ENCODE measurements at regions not wholly inside any gene's neighbourhood (a gene's known extent, or its start where the extent isn't known, plus 50 kb on each side); places are given as distances from the start of the nearest gene placed in this dataset.

DNA sequence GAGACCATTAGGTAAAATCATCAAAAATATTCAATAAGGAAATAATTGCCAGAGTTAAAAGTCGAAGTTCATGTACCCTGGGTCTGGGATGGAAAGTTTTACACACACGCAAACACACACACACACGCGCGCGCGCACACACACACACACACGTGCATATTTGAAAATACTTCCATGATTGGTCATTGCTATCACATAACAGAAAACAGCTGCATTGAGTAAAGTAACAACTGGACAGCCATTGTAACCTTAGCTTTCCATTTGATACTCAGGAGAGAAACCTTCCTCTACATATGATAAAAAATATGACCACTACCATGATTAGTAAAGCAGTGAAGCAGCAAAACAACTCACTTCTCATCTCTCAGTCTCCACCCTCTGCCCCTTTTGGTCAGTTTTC, 490.0 kb upstream of the SGCG start:
- DNase-seq (ENCODE audit: insufficient read length, low spot score) (no peak), FAIRE-seq (no peak)
- no peak for TF ChIP-seq POLR2A (IDR thresholded peaks at IDR 0.05; ENCODE audit: low read depth, low read length)

DNA sequence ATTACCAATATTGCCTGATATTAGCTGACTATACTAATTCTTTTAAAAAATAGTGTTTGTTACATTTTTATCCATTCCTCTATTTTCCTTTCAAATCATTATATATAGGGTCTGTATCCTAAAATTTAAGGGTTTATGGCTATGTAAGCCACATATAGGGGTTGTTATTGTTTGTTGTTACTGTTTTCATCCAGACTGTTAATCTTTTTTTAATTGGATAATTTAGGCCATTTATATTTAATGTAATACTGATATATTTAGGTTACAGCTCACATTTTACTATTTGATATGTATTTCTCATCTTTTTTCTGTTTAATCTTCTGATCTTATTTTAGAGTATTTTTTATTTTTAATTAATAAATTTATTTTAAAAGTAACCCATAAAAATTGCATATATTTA, 487.1 kb upstream of the SGCG start:
- no peak for FAIRE-seq
- TF ChIP-seq POLR2A (IDR thresholded peaks at IDR 0.05; ENCODE audit: low read depth, low read length) = no peak
- no peak for DNase-seq (ENCODE audit: insufficient read length, low spot score)

DNA sequence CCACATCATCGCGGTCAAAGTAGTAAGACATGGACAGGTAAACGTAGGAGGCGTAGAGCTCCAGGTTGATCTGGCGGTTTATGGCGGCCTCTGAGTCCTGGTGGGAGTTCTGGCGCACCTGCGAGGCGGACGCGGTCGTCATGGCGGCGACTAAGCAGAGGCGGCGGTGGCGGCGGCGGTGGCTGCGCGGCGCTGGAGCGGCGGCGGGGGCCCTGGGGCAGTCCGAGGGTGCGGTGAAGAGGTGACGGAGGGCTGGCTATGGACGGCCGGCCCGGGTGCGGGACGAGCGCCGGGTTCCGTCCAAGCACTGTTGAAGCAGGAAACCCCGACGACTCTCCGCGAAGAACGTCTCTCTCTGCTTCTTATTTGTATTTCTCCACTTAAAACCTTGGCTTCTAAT, 484.3 kb upstream of the SGCG start:
- FAIRE-seq = no peak
- DNase-seq (ENCODE audit: insufficient read length, low spot score) = no peak
- no peak for TF ChIP-seq POLR2A (IDR thresholded peaks at IDR 0.05; ENCODE audit: low read depth, low read length)

DNA sequence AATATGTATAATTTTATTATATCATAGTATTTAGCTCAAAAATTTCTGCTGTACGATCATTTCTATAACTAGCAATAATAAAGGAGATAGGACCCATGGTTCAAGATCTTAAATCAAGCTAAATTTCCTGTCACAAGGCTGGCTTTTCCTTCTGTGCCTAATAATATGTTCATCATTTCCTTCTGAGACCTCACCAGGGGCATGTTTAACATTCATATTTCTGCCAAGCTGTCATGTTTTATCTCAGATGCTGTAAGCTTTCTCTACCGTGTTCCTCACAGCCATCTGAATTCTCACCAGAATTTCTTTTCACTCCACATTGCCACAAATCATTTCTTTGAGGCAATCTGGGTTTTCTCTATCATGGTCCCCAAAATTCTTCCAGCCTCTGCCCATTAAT, 482.3 kb upstream of the SGCG start:
- FAIRE-seq (no peak), DNase-seq (ENCODE audit: insufficient read length, low spot score) (no peak)
- TF ChIP-seq POLR2A (IDR thresholded peaks at IDR 0.05; ENCODE audit: low read depth, low read length) = no peak

DNA sequence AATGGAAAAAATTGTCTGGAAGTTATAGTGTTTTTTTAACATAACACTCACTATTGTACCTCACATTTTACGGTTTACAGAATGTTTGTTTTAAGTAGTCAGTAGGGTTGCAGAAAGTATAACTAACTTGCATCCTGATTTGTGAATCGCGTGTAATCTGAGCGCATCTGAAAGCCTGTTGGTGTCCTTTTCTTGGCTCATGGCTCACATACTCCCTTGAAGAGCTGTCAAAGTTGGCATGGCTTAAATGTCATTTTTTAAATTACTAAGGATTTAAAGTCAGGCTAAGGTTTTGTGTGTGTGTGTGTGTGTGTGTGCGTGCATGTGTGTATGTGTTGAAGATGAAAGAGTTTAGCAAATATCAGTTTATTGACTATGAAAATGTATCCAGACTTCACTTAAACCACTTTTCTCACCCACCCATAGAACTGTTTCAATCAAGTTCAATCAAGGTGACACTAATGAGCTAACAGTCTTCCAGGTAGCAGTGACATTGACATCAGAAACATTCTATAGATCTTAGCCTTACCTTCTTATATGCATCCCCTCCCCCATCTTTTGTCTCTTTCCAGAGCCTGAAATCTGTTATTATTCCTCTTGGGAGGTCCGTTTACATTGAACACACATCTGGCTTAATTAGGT, 480.4 kb upstream of the SGCG start:
- FAIRE-seq (no peak), DNase-seq (ENCODE audit: insufficient read length, low spot score) (no peak)
- TF ChIP-seq POLR2A (IDR thresholded peaks at IDR 0.05; ENCODE audit: low read depth, low read length) = no peak

DNA sequence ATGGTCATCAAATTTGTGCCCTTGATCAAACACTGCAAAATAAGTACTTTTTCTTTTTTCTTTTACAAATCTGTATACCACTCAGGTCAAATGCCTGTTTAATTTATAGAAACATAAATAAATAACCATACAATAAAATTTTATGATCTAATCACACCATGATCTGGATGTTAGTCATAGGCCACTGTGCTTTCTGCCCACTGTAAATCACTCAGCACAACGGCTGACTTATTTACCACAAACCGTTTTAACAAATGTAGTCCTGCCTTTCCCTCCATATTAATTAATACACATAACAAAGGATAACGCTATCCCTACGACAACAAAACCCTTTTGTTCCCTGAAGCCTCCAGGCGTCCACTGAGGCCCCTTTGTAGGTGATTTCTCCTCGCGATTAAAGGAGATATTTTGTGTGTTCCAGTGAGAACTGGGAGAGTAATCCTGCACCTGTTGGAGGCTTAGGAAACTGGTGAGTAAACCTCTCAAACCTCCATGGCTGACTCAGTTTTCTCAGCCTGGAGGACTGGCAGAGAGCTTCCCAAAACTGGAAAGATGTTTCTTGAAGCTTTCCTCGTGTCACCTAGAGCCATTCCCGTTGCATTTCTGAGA, 477.1 kb upstream of the SGCG start:
- DNase-seq (ENCODE audit: insufficient read length, low spot score) (no peak), FAIRE-seq (no peak)
- TF ChIP-seq POLR2A (IDR thresholded peaks at IDR 0.05; ENCODE audit: low read depth, low read length) = no peak

DNA sequence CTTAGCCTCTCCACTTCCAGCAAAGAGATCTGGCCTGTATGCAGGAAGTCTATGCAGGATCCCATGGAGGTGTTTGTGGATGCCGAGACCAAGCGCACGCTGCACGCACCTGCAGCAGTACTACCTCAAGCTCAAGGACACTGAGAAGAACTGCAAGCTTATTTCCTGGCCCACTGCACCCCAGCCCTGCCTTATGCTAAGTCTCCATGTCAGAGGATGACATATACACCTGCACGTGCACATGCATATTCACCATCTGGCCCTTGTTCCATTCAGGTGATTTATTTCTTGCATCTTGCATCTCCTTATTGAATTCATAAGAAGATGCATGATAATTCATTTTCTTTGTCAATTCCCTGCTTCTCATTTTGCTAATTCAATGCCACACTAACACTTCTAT, 472.8 kb upstream of the SGCG start:
- FAIRE-seq = no peak
- TF ChIP-seq POLR2A (IDR thresholded peaks at IDR 0.05; ENCODE audit: low read depth, low read length) = no peak
- DNase-seq (ENCODE audit: insufficient read length, low spot score) = no peak

DNA sequence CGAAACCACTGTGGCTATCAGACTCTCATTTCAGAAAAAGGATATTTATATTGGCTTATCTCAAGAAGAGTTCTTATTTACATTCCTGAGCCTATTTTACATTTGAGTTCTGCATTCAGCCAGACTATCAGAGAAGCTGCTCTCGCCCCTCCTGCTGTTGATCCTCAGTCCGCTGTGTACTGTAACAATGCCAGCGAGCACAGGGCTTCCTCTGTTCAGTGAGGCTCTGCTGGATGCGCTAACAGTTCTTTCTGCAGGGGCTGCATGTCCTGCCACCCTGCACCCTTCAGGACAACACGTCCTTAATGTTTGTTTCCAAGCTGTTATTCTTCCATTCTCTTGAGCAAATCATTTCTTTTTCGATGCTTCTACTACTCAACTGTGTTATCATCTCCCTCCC, 463.7 kb upstream of the SGCG start:
- no peak for TF ChIP-seq POLR2A (IDR thresholded peaks at IDR 0.05; ENCODE audit: low read depth, low read length)
- no peak for FAIRE-seq
- no peak for DNase-seq (ENCODE audit: insufficient read length, low spot score)

DNA sequence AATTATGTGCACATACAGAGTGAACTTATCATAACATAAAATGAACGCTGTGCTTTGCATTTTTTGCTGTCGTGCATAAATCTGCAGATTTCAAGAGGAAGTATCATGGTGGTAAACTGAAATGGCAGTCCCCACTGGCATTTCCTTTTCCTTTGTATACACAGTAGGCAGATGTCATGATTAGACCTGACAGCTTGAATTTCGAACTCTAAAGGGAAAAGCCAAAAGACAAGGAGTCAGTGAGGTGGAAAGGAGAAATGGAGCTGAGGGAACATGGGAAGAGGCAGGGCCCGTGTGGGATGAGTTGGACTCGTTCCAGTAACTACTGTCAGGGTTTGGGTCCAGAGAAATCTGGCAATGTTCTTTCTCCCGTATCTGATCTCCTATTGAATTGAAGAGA, 454.1 kb upstream of the SGCG start:
- no peak for FAIRE-seq
- DNase-seq (ENCODE audit: insufficient read length, low spot score) = no peak
- no peak for TF ChIP-seq POLR2A (IDR thresholded peaks at IDR 0.05; ENCODE audit: low read depth, low read length)

DNA sequence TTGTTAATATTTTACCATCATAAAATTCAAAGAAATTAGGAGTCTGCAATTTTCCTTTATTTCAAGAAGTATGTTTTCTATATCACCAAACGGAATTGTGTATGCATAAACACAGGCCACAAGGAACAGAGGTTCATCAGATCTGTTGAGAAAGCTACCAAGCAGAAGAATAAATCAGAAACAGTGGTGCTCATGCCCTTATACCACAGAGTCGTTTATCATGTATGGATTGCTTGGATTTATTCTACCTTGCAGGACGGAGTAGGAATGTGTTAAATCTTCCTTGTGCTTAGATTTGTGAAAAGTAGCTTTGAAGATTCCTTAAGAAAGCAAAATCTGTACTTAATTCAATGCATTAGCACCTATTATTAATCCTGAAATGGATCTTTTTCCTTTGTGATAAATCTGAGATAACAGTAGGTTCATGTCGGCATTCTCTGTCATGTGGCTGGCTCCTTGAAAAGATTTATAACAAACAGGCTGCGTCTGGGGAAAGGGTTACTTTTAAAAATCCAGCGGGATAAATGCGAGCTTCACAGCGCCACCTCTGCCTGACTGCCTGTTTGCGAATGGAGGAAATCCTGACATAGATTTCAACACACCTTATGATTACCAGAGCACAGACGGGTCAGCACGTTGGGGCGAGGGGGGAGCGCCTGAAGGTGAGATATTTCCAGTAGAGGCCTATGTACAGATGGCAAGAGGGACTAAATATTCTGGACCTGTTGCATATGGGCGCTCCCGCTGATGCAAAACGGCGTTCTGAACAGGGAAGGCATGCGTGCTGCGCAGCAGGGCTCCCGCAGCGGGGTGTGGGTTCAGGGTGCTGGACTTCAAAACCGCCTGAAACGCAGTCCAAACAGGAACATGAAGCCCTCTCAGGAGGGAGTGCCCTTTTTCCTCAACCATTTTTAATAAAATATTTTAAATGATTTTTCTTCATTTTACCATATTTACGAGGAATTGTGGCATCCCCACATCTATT, 445.5 kb upstream of the SGCG start:
- DNase-seq (ENCODE audit: insufficient read length, low spot score) (no peak), FAIRE-seq (no peak)
- no peak for TF ChIP-seq POLR2A (IDR thresholded peaks at IDR 0.05; ENCODE audit: low read depth, low read length)

DNA sequence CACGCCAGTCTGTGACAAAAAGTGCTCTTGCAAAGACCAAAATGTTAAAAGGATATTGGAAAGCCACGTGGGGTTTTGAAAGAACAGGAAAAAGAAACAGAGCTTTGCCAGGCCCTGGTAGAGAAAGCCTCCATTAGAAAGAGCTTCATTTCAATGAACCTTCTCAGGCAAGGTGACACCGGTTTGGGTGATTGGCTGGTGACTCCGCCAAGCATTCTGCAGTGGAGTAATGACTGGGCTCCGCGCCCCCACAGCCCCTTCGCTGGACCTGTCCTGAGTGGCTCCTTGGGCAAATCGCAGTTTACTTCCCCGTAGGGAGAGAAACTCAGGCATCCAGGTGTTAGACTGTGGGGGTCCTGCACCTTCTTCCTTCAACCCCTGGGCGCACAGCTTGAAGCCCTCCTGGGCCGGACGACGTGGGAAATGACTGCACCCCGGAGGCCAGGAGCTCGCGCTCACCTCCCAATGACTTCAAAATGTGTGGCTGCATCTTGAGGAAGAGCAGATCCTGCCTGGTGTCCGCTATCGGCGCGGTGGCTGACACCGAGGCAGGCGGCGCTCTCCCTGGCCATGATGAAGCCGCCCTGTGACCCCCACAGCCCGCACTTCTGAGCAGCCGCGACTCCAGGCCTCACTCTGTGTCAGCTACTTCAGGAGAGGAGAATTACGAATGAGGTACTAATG, 444.6 kb upstream of the SGCG start:
- DNase-seq (ENCODE audit: insufficient read length, low spot score) = no peak
- FAIRE-seq = no peak
- TF ChIP-seq POLR2A (IDR thresholded peaks at IDR 0.05; ENCODE audit: low read depth, low read length) = no peak

DNA sequence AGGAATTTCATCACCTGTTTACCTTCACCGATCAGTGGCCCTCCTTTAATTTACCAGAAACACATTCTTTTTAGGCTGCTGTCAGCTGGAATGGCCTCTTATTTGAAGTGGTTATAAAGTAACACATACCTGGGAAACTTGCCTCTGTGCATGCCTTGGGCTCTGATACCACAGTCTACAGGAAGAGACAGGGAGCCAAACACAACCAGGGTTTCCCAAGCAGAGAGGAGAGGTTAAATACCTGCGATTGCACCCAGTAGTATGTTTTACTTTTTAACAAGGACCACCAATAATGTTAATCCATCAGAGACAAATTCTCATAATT, 444.0 kb upstream of the SGCG start:
- no peak for FAIRE-seq
- TF ChIP-seq POLR2A (IDR thresholded peaks at IDR 0.05; ENCODE audit: low read depth, low read length) = no peak
- DNase-seq (ENCODE audit: insufficient read length, low spot score) = no peak

DNA sequence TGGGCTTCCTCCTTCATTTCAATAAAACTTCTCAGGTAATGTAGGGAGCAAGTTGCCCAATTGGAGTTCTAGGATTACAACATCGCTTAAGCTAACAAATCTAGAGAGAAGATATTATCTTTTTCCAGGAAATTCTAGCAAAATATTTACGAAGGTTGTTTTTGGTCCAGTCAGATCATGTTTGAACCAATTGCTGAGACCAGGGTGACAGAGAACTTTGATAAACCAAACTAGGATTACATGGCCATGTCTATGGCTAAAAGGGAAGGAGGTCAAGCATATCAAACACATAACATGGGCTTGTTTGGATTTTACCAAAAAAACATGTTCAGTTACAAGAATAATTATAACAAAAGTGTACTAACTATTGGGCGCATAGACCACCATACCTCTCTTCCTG, 442.4 kb upstream of the SGCG start:
- TF ChIP-seq POLR2A (IDR thresholded peaks at IDR 0.05; ENCODE audit: low read depth, low read length) = no peak
- DNase-seq (ENCODE audit: insufficient read length, low spot score) (no peak), FAIRE-seq (no peak)

DNA sequence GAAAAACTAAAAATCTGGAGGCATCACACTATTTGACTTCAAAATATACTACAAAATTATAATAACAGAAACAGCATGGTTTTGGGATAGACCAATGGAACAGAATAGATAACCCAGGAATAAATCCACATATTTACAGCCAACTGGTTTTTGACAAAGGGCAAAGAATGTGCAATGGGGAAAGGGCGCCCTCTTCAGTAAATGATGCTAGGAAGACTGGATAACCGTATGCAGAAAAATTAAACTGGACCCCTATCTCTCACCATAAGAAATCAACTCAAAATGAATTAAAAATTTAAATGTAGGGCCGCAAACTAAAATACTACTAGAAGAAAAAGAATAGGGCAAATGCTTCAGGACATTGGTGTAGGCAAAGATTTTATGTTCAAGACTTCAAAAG, 440.5 kb upstream of the SGCG start:
- TF ChIP-seq POLR2A (IDR thresholded peaks at IDR 0.05; ENCODE audit: low read depth, low read length) = no peak
- DNase-seq (ENCODE audit: insufficient read length, low spot score) (no peak), FAIRE-seq (no peak)
